Aorta (tissue), 5 donors: ENCODE measurements at regions not wholly inside any gene's neighbourhood (a gene's known extent, or its start where the extent isn't known, plus 50 kb on each side); places are given as distances from the start of the nearest gene placed in this dataset.
"Not testable (repeated sequence)": the region's sequence is repeated elsewhere in the genome, so short reads cannot be mapped to it uniquely, and the experiment has no call there.

Source experiments
- ATAC-seq: fragments of 200-7000 bp; cut with Tn5 transposase; one replicate; pipeline ENCODE4 v1.9.1; 2022; ENCODE audit warnings: moderate library complexity; ENCODE audit not compliant: low FRiP score
- DNase-seq, 2 donors: peaks; one replicate each; pipeline ENCODE4 v3.0.0-alpha.2; 2020
- H3K27ac ChIP-seq, 2 donors: one replicate each; pipeline ENCODE4 v1.5.1; 2013; ENCODE audit warnings: low read length in 2 of 2, mild to moderate bottlenecking in 2 of 2, moderate library complexity in 2 of 2, control low read depth in 1 of 2, inconsistent platforms in 1 of 2, low read depth in 1 of 2
- H3K27me3 ChIP-seq, 2 donors: one replicate each; pipeline ENCODE4 v1.6.1; 2013; ENCODE audit warnings: control low read depth in 1 of 2, low read length in 1 of 2, mild to moderate bottlenecking in 1 of 2, moderate library complexity in 1 of 2; ENCODE audit not compliant: insufficient read depth in 2 of 2, control insufficient read depth in 1 of 2
- H3K36me3 ChIP-seq, 2 donors: one replicate each; pipeline ENCODE4 v1.6.1; 2013; ENCODE audit warnings: control low read depth in 1 of 2, low read length in 1 of 2, mild to moderate bottlenecking in 1 of 2; ENCODE audit not compliant: insufficient read depth in 2 of 2, control insufficient read depth in 1 of 2
- H3K4me1 ChIP-seq, 2 donors: one replicate each; pipeline ENCODE4 v1.6.1; 2013; ENCODE audit warnings: low read length in 2 of 2, control low read depth in 1 of 2, mild to moderate bottlenecking in 1 of 2, moderate library complexity in 1 of 2; ENCODE audit not compliant: insufficient read depth in 2 of 2, control insufficient read depth in 1 of 2
- H3K4me3 ChIP-seq, 2 donors: one replicate each; pipeline ENCODE4 v1.5.1; 2013; ENCODE audit warnings: low read length in 2 of 2, control low read depth in 1 of 2, mild to moderate bottlenecking in 1 of 2
- H3K9me3 ChIP-seq: one replicate; pipeline ENCODE4 v1.6.1; 2013; ENCODE audit warnings: mild to moderate bottlenecking, low read length; ENCODE audit not compliant: control insufficient read depth
- WGBS, 2 donors: extraction: QIAGEN DNeasy Blood & Tissue Kit; methylation state at CpG; one replicate each; pipeline ENCODE4 v1.1.7; 2013; 5-methylcytosine and 5-hydroxymethylcytosine counted together
- intact Hi-C, 2 donors: fragments of 100-400 bp; cut with DNase I; formaldehyde crosslinking; loops; one replicate each; pipeline versions ENCODE4 v1.14.2 to v1.15.0; 2022
- donor health status: healthy with polysubstance abuse.
- donor health status: Bipolar disorder and iron deficiency.
- donor health status: DM: no; HTN: no; CAD: no.
- donor health status: DM: no; HTN: no; CAD: no.
- donor health status: DM: yes; HTN: yes; CAD: no.

GRCh38 chr7:63580045-63580444, 418.6 kb upstream of the ZNF722 start:
- H3K36me3 ChIP-seq, H3K9me3 ChIP-seq, ATAC-seq, H3K27me3 ChIP-seq, intact Hi-C loops, H3K27ac ChIP-seq, H3K4me3 ChIP-seq, H3K4me1 ChIP-seq: not testable (repeated sequence)
- DNase-seq = peak in 1 of 2 donors; percentile 61
- WGBS, 2 donors = 82 to 84% methylated on average over 12 of the region's 12 CpGs

- H3K27me3 ChIP-seq, H3K36me3 ChIP-seq, intact Hi-C loops, H3K27ac ChIP-seq, H3K4me3 ChIP-seq, H3K9me3 ChIP-seq, H3K4me1 ChIP-seq: not testable (repeated sequence)
- ATAC-seq (peak; percentile 44), DNase-seq (peak in 1 of 2 donors; percentile 73)
- WGBS, 2 donors = 88 to 89% methylated on average over 25 to 28 of the region's 28 CpGs
Measured at GRCh38 chr7:63580536-63581300, 417.9 kb upstream of the ZNF722 start.

GRCh38 chr7:63582771-63583170, 415.9 kb upstream of the ZNF722 start:
- intact Hi-C loops, H3K4me3 ChIP-seq, H3K4me1 ChIP-seq, ATAC-seq, H3K9me3 ChIP-seq, H3K27me3 ChIP-seq, DNase-seq, H3K27ac ChIP-seq, H3K36me3 ChIP-seq: not testable (repeated sequence)
- WGBS, 2 donors = 92% methylated on average over 12 of the region's 12 CpGs

DNA sequence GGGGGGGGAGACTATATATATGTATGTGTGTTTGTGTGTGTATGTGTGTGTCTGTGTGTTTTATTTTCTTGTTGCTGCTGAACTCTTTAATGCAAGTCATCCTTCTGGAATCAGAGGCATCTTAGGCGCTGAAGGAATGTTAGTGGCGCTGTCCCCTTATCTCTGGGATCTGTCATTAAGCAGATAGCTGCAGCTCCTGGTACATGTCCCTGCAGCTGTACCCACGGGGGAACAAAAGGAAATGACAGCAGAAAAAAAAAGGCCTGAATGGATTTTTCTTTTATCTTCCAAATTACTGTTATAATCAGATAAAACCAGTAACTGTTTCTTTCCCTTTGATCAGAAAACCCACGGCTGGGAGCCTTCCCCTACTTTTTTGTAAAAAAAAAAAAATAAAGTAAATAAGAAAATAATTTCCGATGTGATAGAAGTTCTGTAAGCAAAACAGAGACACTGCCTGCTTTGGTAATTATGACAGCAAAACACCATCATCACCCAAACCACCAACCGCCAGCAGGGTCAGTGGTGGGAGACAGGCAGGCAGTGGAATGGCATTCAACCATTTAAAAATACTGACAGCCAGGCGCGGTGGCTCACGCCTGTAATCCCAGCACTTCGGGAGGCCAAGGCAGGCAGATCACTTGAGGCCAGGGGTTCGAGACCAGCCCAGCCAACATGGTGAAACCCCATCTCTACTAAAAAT, 411.3 kb upstream of the ZNF722 start:
- H3K4me3 ChIP-seq, H3K4me1 ChIP-seq, DNase-seq, intact Hi-C loops, ATAC-seq, H3K9me3 ChIP-seq, H3K36me3 ChIP-seq, H3K27me3 ChIP-seq, H3K27ac ChIP-seq: not testable (repeated sequence)
- 72 to 78% methylated on average over 2 of the region's 11 CpGs for WGBS, 2 donors

- H3K36me3 ChIP-seq, H3K27ac ChIP-seq, intact Hi-C loops, H3K4me3 ChIP-seq, H3K4me1 ChIP-seq, H3K27me3 ChIP-seq, H3K9me3 ChIP-seq, DNase-seq: not testable (repeated sequence)
- WGBS, 2 donors = 85 to 88% methylated on average over 3 to 7 of the region's 11 CpGs
- ATAC-seq = peak; percentile 37
Measured at GRCh38 chr7:63591249-63591648, 407.4 kb upstream of the ZNF722 start.

- H3K9me3 ChIP-seq, H3K27ac ChIP-seq, intact Hi-C loops, H3K4me3 ChIP-seq, H3K4me1 ChIP-seq, H3K36me3 ChIP-seq, DNase-seq, H3K27me3 ChIP-seq: not testable (repeated sequence)
- ATAC-seq = peak; percentile 51
- 69 to 79% methylated on average over 3 to 4 of the region's 4 CpGs for WGBS, 2 donors
Measured at GRCh38 chr7:63603812-63604211, 394.8 kb upstream of the ZNF722 start.

GRCh38 chr7:63604853-63605252, 393.8 kb upstream of the ZNF722 start:
- H3K4me1 ChIP-seq, H3K27me3 ChIP-seq, H3K27ac ChIP-seq, ATAC-seq, H3K9me3 ChIP-seq, H3K36me3 ChIP-seq, intact Hi-C loops, H3K4me3 ChIP-seq: not testable (repeated sequence)
- 60 to 76% methylated on average over 3 to 6 of the region's 8 CpGs for WGBS, 2 donors
- DNase-seq = peak in 1 of 2 donors; percentile 54

GRCh38 chr7:63617595-63617994, 381.1 kb upstream of the ZNF722 start:
- H3K9me3 ChIP-seq, intact Hi-C loops, H3K27me3 ChIP-seq, H3K4me1 ChIP-seq, ATAC-seq, H3K36me3 ChIP-seq, H3K4me3 ChIP-seq, H3K27ac ChIP-seq, DNase-seq: not testable (repeated sequence)
- 79 to 90% methylated on average over 6 to 7 of the region's 13 CpGs for WGBS, 2 donors

GRCh38 chr7:63620169-63620735, 378.4 kb upstream of the ZNF722 start:
- ATAC-seq = peak; percentile 52
- H3K4me3 ChIP-seq, H3K27me3 ChIP-seq, intact Hi-C loops, H3K36me3 ChIP-seq, DNase-seq, H3K27ac ChIP-seq, H3K4me1 ChIP-seq, H3K9me3 ChIP-seq: not testable (repeated sequence)
- 76 to 81% methylated on average over 10 to 12 of the region's 14 CpGs for WGBS, 2 donors
